PC-3 (cell line): ENCODE measurements at regions not wholly inside any gene's neighbourhood (a gene's known extent, or its start where the extent isn't known, plus 50 kb on each side); places are given as distances from the start of the nearest gene placed in this dataset.

Experiments used
- ATAC-seq: fragments of 200-7000 bp; cut with Tn5 transposase; 2 replicates; pipeline ENCODE4 v1.9.1; 2020; ENCODE audit warnings: mild to moderate bottlenecking, moderate library complexity
- BruUV-seq: library from RNA; stranded (reverse); fragments of 400-500 nt; replicated peaks from 2 replicates; lab custom pipeline; 2021; lab: Mats Ljungman, UMichigan
- CTCF ChIA-PET: fragments of 300-600 bp; sonication (Branson Sonifier 250); formaldehyde crosslinking; loops from one replicate; lab custom pipeline; 2022; ENCODE audit warnings: antibody characterized with exemption; lab: Charles Lee
- POLR2A ChIA-PET: fragments of 300-600 bp; sonication (Branson Sonifier 250); formaldehyde crosslinking; loops from one replicate; lab custom pipeline; 2022; ENCODE audit warnings: antibody characterized with exemption; ENCODE audit not compliant: unreplicated experiment; lab: Charles Lee
- DNase-seq: peaks from one replicate; pipeline ENCODE4 v3.0.0-alpha.2; 2015
- H2AFZ ChIP-seq: fragments of 300-600 bp; sonication (generic); 2 replicates; pipeline ENCODE4 v1.6.0; 2016; ENCODE audit warnings: antibody characterized with exemption, low read length
- H3F3A ChIP-seq: fragments of 300-600 bp; sonication (generic); one replicate; pipeline ENCODE4 v1.6.0; 2017; ENCODE audit warnings: antibody characterized with exemption, low read length, control low read depth, mild to moderate bottlenecking; ENCODE audit not compliant: unreplicated experiment
- H3K27ac ChIP-seq: fragments of 300-600 bp; sonication (generic); 2 replicates; pipeline ENCODE4 v1.5.1; 2016; ENCODE audit warnings: mild to moderate bottlenecking, low read length
- H3K27me3 ChIP-seq: fragments of 300-600 bp; sonication (generic); 2 replicates; pipeline ENCODE4 v1.6.1; 2016; ENCODE audit warnings: low read length, mixed read lengths
- H3K36me3 ChIP-seq: fragments of 300-600 bp; sonication (generic); 2 replicates; pipeline ENCODE4 v1.6.1; 2016; ENCODE audit warnings: low read depth, mixed run types, low read length, mixed read lengths
- H3K4me1 ChIP-seq: fragments of 300-600 bp; sonication (generic); 2 replicates; pipeline ENCODE4 v1.5.1; 2016; ENCODE audit warnings: low read length; ENCODE audit not compliant: insufficient read depth
- H3K4me2 ChIP-seq: fragments of 300-600 bp; sonication (generic); 2 replicates; pipeline ENCODE4 v1.6.0; 2016; ENCODE audit warnings: low read length
- H3K4me3 ChIP-seq: fragments of 300-600 bp; sonication (generic); 2 replicates; pipeline ENCODE4 v1.5.1; 2016; ENCODE audit warnings: mild to moderate bottlenecking, low read length, mixed read lengths
- H3K79me2 ChIP-seq: fragments of 300-600 bp; sonication (generic); 2 replicates; pipeline ENCODE4 v1.6.1; 2017; ENCODE audit warnings: low read length, mixed read lengths
- H3K9ac ChIP-seq: fragments of 300-600 bp; sonication (generic); 2 replicates; pipeline ENCODE4 v1.6.0; 2016; ENCODE audit warnings: mild to moderate bottlenecking, low read length
- H3K9me2 ChIP-seq: fragments of 300-600 bp; sonication (generic); replicated peaks from 2 replicates; pipeline ENCODE4 v1.6.1; 2016; ENCODE audit warnings: mixed run types, low read length, mixed read lengths
- H3K9me3 ChIP-seq: fragments of 300-600 bp; sonication (generic); 2 replicates; pipeline ENCODE4 v1.6.1; 2016; ENCODE audit warnings: low read length, mixed read lengths
- H4K20me1 ChIP-seq: fragments of 300-600 bp; sonication (generic); 2 replicates; pipeline ENCODE4 v1.6.1; 2016; ENCODE audit warnings: low read length, mixed read lengths
- EZH2 ChIP-seq: fragments of 300-600 bp; sonication (generic); IDR thresholded peaks from one replicate; pipeline ENCODE4 v1.6.1; 2017; ENCODE audit warnings: antibody characterized with exemption, mild to moderate bottlenecking, low read length; ENCODE audit not compliant: unreplicated experiment
- EZH2phosphoT487 ChIP-seq: fragments of 300-600 bp; sonication (generic); IDR thresholded peaks from 2 replicates; pipeline ENCODE4 v1.6.1; 2018; ENCODE audit warnings: mild to moderate bottlenecking, antibody characterized with exemption, low read length, borderline replicate concordance
- intact Hi-C: fragments of 100-400 bp; cut with micrococcal nuclease; formaldehyde crosslinking; loops from 2 replicates; pipeline ENCODE4 v1.9.0; 2023
- TF ChIP-seq, protein P1 (sequence below): fragments of 300-600 bp; sonication (generic); conservative IDR thresholded peaks from 2 replicates; pipeline ENCODE4 v1.5.1; 2017; ENCODE audit warnings: antibody characterized with exemption, low read depth, mild to moderate bottlenecking, low read length

GRCh38 chr12:77736219-77736965, 94.3 kb upstream of the NAV3 start:
- no peak for TF ChIP-seq EZH2
- TF ChIP-seq, protein P1, sequence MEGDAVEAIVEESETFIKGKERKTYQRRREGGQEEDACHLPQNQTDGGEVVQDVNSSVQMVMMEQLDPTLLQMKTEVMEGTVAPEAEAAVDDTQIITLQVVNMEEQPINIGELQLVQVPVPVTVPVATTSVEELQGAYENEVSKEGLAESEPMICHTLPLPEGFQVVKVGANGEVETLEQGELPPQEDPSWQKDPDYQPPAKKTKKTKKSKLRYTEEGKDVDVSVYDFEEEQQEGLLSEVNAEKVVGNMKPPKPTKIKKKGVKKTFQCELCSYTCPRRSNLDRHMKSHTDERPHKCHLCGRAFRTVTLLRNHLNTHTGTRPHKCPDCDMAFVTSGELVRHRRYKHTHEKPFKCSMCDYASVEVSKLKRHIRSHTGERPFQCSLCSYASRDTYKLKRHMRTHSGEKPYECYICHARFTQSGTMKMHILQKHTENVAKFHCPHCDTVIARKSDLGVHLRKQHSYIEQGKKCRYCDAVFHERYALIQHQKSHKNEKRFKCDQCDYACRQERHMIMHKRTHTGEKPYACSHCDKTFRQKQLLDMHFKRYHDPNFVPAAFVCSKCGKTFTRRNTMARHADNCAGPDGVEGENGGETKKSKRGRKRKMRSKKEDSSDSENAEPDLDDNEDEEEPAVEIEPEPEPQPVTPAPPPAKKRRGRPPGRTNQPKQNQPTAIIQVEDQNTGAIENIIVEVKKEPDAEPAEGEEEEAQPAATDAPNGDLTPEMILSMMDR: 0 out of 2 replicates have a peak, but pooled peaks have one; percentile 16
- TF ChIP-seq EZH2phosphoT487: no peak
- Histone ChIP-seq H3K4me1 (no peaks in the 10 kb centered on the region), H3K79me2 (no peaks in the 10 kb centered on the region), H3K4me3 (no peak overlapping the region), H3K36me3 (no peaks in the 10 kb centered on the region), H3K4me2 (no peak overlapping the region), H3K9me2 (no peaks in the 10 kb centered on the region), H3K9me3 (no peaks in the 10 kb centered on the region), H3K9ac (no peak overlapping the region), H2AFZ (no peak overlapping the region), H3K27ac (no peak overlapping the region), H3K27me3 (peaks cover 23% of the 10 kb centered on the region), H4K20me1 (no peaks in the 10 kb centered on the region), H3F3A (no peaks in the 10 kb centered on the region)
- BruUV-seq: no TSS peak
- ChIA-PET CTCF (no interaction called here), POLR2A (no interaction called here)
- intact Hi-C loops: no loop called here
- ATAC-seq: no peak
- DNase-seq: no peak

DNA sequence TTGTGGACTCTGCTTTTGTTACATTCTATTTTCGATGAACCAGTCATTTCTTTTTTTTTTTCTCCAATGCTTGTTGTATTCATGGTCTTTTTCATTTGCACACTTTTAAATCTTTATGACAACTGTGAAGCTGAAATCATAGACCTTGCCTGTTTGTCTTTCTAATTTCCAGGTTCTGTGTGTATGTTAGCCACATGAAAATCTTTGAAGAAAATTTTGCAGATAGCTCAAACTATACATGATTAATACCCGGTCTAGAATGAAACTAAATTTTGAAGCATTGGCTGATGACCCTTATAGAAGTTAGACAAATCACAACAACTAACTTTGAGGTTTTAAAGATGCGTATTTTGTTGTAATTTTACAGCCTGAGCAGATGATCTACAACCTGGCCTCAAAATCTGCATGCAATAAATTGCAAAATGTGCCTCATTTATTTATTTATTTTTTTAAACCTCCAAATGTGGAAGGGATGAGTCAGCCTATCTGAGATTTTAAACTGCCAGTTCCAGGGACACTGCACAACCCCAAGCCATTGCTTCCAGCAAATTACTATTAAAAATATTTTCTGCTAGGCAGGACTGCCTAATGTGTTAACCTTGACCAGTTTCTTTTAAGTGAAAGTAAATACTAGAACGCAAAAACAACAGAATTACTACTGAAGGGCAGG, 96.3 kb upstream of the NAV3 start:
- no peaks in the 10 kb centered on the region for H3F3A ChIP-seq
- no peaks in the 10 kb centered on the region for H3K4me1 ChIP-seq
- no peaks in the 10 kb centered on the region for H3K9me2 ChIP-seq
- H3K27ac ChIP-seq: no peak overlapping the region
- H4K20me1 ChIP-seq: no peaks in the 10 kb centered on the region
- H3K27me3 ChIP-seq: peaks cover 25% of the 10 kb centered on the region
- TF ChIP-seq, protein P1: no peak
- TF ChIP-seq EZH2: no peak
- TF ChIP-seq EZH2phosphoT487: no peak
- no peak for DNase-seq
- no peaks in the 10 kb centered on the region for H3K36me3 ChIP-seq
- no TSS peak for BruUV-seq
- CTCF ChIA-PET: no interaction called here
- no peak overlapping the region for H3K4me2 ChIP-seq
- POLR2A ChIA-PET: no interaction called here
- H3K4me3 ChIP-seq: no peak overlapping the region
- H3K9ac ChIP-seq: no peak overlapping the region
- H3K79me2 ChIP-seq: no peaks in the 10 kb centered on the region
- H2AFZ ChIP-seq: no peak overlapping the region
- intact Hi-C loops: no loop called here
- H3K9me3 ChIP-seq: no peaks in the 10 kb centered on the region
- ATAC-seq: no peak

GRCh38 chr12:77728018-77728417, 102.7 kb upstream of the NAV3 start:
- no peak for DNase-seq
- CTCF ChIA-PET: no interaction called here

More at GRCh38 chr12:77728018-77728417, 102.7 kb upstream of the NAV3 start:
- peaks cover 8% of the 10 kb centered on the region; the same call in 1 of the 2 replicates for H3K27me3 ChIP-seq
- H3K9me2 ChIP-seq: no peaks in the 10 kb centered on the region
- H3K27ac ChIP-seq: no peak overlapping the region
- H3K36me3 ChIP-seq: no peaks in the 10 kb centered on the region
- H3F3A ChIP-seq: no peaks in the 10 kb centered on the region
- no peak for ATAC-seq
- TF ChIP-seq, protein P1: no peak
- TF ChIP-seq EZH2 (no peak), EZH2phosphoT487 (no peak)
- POLR2A ChIA-PET: no interaction called here
- H3K4me2 ChIP-seq: no peak overlapping the region
- no peaks in the 10 kb centered on the region for H3K4me1 ChIP-seq
- no peaks in the 10 kb centered on the region for H3K9me3 ChIP-seq
- no peaks in the 10 kb centered on the region for H4K20me1 ChIP-seq
- no peak overlapping the region for H3K4me3 ChIP-seq
- H3K9ac ChIP-seq: no peak overlapping the region
- no TSS peak for BruUV-seq
- no peaks in the 10 kb centered on the region for H3K79me2 ChIP-seq
- intact Hi-C loops: loop anchor here (10.0 kb wide), 2 partner anchors 117 to 397 kb away; no protein-coding TSS in a partner anchor
- H2AFZ ChIP-seq: no peak overlapping the region
